PC-9 (cell line): ENCODE measurements at regions not wholly inside any gene's neighbourhood (a gene's known extent, or its start where the extent isn't known, plus 50 kb on each side); places are given as distances from the start of the nearest gene placed in this dataset.

Source experiments
- BruUV-seq: library from RNA; stranded (reverse); fragments of 400-500 nt; replicated peaks from 2 replicates; lab custom pipeline; 2021; lab: Mats Ljungman, UMichigan
- CTCF ChIA-PET: fragments of 300-600 bp; sonication (Branson Sonifier 250); formaldehyde crosslinking; loops from one replicate; lab custom pipeline; 2022; ENCODE audit warnings: antibody characterized with exemption; lab: Charles Lee
- POLR2A ChIA-PET: fragments of 300-600 bp; sonication (Branson Sonifier 250); formaldehyde crosslinking; loops from one replicate; lab custom pipeline; 2022; ENCODE audit warnings: antibody characterized with exemption; ENCODE audit not compliant: unreplicated experiment; lab: Charles Lee
- DNase-seq, 2 experiments: peaks; one replicate each; pipeline versions ENCODE4 v3.0.0 to v3.0.0-alpha.2; 2015 to 2022; ENCODE audit warnings: mixed read lengths in 1 of 2
- H2AFZ ChIP-seq: fragments of 200-600 bp; sonication (generic); 2 replicates; pipeline ENCODE4 v1.8.1; 2017; ENCODE audit warnings: antibody characterized with exemption
- H3F3A ChIP-seq: fragments of 200-600 bp; sonication (generic); 2 replicates; pipeline ENCODE4 v1.8.1; 2017; ENCODE audit warnings: antibody characterized with exemption, mild to moderate bottlenecking, low read depth; ENCODE audit not compliant: insufficient read depth
- H3K27ac ChIP-seq: fragments of 200-600 bp; sonication (generic); 2 replicates; pipeline ENCODE4 v1.6.1; 2016; ENCODE audit warnings: mixed run types
- H3K27me3 ChIP-seq: fragments of 200-600 bp; sonication (generic); 2 replicates; pipeline ENCODE4 v1.6.1; 2016; ENCODE audit warnings: low read depth, mixed run types; ENCODE audit not compliant: insufficient read depth
- H3K36me3 ChIP-seq: fragments of 200-600 bp; sonication (generic); 2 replicates; pipeline ENCODE4 v1.6.1; 2016; ENCODE audit warnings: low read depth, mixed run types
- H3K4me1 ChIP-seq: fragments of 200-600 bp; sonication (generic); replicated peaks from 2 replicates; pipeline ENCODE4 v1.6.1; 2016; ENCODE audit warnings: mixed run types; ENCODE audit not compliant: insufficient read depth
- H3K4me2 ChIP-seq: fragments of 200-600 bp; sonication (generic); 2 replicates; pipeline ENCODE4 v1.6.1; 2017; ENCODE audit warnings: mixed run types
- H3K4me3 ChIP-seq: fragments of 200-600 bp; sonication (generic); 2 replicates; pipeline ENCODE4 v1.6.1; 2016; ENCODE audit warnings: mixed run types
- H3K79me2 ChIP-seq: fragments of 200-600 bp; sonication (generic); 2 replicates; pipeline ENCODE4 v1.6.1; 2017; ENCODE audit warnings: low read depth, mixed run types
- H3K9me2 ChIP-seq: fragments of 200-600 bp; sonication (generic); 2 replicates; pipeline ENCODE4 v1.8.1; 2017; ENCODE audit warnings: mild to moderate bottlenecking; ENCODE audit not compliant: insufficient read depth
- H3K9me3 ChIP-seq: fragments of 200-600 bp; sonication (generic); 2 replicates; pipeline ENCODE4 v1.8.1; 2016; ENCODE audit warnings: low read depth; ENCODE audit not compliant: insufficient read depth
- H4K20me1 ChIP-seq: fragments of 200-600 bp; sonication (generic); 2 replicates; pipeline ENCODE4 v1.8.1; 2017; ENCODE audit not compliant: insufficient read depth
- EZH2 ChIP-seq: fragments of 200-600 bp; sonication (generic); IDR thresholded peaks from 2 replicates; pipeline ENCODE4 v1.8.0; 2017; ENCODE audit warnings: antibody characterized with exemption, low read depth
- intact Hi-C: fragments of 100-400 bp; cut with micrococcal nuclease; formaldehyde crosslinking; loops from one replicate; pipeline ENCODE4 v1.10.0; 2022; ENCODE audit not compliant: unreplicated experiment
- TF ChIP-seq, protein P1 (sequence below): fragments of 200-600 bp; sonication (generic); conservative IDR thresholded peaks from 2 replicates; pipeline ENCODE4 v1.6.1; 2017; ENCODE audit warnings: mixed run types, antibody characterized with exemption, mild to moderate bottlenecking, moderate library complexity

DNA sequence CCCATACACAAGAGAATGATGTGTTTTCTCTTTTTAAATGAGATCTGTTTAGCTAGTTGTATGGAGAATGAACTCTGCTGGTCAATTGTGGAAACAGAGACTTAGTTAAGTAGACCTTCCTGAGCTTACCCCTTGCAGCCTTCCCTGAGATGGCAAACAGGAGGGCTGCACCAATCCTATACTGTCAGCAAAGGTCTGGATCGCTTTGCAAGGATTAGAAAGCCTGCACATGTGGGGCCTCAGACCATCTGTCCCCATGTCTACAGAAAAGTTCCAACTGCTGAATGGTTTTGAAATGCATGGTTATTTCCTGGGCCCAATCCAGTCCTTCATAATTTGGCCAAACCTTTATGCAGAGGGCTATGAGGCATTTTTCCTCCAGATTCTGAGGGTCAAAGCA lies 183.9 kb upstream of the SLC10A2 start:
- Histone ChIP-seq H3K9me3 (peaks cover 3% of the 10 kb centered on the region), H2AFZ (no peak overlapping the region), H4K20me1 (no peaks in the 10 kb centered on the region), H3K79me2 (no peaks in the 10 kb centered on the region), H3K4me2 (no peak overlapping the region), H3K4me3 (no peak overlapping the region), H3K4me1 (0 out of 2 replicates have a peak, but pooled peaks cover under 1% of the 10 kb centered on the region), H3K27me3 (no peaks in the 10 kb centered on the region), H3K27ac (no peak overlapping the region), H3K9me2 (no peaks in the 10 kb centered on the region), H3K36me3 (no peaks in the 10 kb centered on the region), H3F3A (no peaks in the 10 kb centered on the region)
- TF ChIP-seq EZH2, result no peak
- TF ChIP-seq, protein P1, sequence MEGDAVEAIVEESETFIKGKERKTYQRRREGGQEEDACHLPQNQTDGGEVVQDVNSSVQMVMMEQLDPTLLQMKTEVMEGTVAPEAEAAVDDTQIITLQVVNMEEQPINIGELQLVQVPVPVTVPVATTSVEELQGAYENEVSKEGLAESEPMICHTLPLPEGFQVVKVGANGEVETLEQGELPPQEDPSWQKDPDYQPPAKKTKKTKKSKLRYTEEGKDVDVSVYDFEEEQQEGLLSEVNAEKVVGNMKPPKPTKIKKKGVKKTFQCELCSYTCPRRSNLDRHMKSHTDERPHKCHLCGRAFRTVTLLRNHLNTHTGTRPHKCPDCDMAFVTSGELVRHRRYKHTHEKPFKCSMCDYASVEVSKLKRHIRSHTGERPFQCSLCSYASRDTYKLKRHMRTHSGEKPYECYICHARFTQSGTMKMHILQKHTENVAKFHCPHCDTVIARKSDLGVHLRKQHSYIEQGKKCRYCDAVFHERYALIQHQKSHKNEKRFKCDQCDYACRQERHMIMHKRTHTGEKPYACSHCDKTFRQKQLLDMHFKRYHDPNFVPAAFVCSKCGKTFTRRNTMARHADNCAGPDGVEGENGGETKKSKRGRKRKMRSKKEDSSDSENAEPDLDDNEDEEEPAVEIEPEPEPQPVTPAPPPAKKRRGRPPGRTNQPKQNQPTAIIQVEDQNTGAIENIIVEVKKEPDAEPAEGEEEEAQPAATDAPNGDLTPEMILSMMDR, result no peak
- ChIA-PET CTCF (no interaction called here), POLR2A (no interaction called here)
- DNase-seq, result no peak
- BruUV-seq, result no TSS peak
- intact Hi-C loops, result no loop called here

DNA sequence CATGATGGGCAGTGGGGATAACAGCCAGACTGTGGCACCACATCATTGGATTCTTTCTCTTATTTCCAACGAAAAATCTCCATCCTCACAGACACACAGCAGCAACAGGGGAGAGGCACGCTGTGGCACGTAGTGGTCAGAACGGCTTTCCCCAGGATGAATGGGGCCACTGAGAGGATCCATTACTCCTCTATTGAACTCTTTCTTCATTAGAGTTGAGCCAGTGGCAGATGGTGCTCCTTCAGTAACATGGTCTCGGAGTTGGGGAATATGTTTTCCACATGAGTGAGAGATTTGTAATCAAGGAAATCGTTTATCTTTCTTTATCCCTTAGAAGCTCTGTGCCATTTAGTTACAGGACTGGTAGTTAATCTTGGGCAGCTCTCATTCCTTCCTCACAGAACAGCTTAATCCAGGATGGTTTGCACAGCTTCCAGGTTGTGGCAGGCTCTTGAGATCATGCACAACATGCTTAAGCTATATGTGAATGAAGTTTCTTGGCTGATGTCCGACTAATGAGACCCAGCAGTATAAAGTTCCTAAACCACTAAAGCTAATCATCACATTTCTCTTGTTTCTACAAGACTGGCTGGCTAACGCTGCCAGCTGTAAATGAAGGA lies 180.5 kb upstream of the SLC10A2 start:
- H3K27me3 ChIP-seq, result no peaks in the 10 kb centered on the region
- ChIA-PET CTCF (no interaction called here), POLR2A (no interaction called here)

DNA sequence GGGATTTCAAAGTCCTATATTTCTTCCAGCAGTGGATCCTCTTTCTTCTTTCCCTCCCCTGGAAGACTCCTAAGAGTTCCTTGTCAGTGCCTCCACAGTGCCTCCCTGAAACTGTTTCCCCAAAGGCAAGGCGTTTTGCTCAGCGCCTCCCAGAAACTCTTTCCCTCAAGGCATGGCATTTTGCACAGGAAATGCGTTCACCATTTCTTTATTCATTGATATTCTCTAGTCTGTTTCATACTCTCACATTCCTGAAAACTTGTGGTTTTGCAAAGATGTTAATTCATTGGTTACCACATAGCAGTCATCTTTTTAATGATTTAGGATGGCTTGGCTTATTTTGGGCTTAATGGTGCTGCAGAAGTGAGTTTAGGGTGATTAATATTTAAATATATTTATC lies 177.3 kb upstream of the SLC10A2 start:
- Histone ChIP-seq H3F3A (no peaks in the 10 kb centered on the region), H3K4me1 (no peaks in the 10 kb centered on the region), H3K9me2 (no peaks in the 10 kb centered on the region; the same call in 1 of the 2 replicates), H3K36me3 (no peaks in the 10 kb centered on the region), H3K27ac (no peak overlapping the region), H3K79me2 (no peaks in the 10 kb centered on the region), H3K9me3 (no peaks in the 10 kb centered on the region; the same call in 1 of the 2 replicates), H2AFZ (no peak overlapping the region), H3K27me3 (no peaks in the 10 kb centered on the region), H4K20me1 (no peaks in the 10 kb centered on the region; the same call in 1 of the 2 replicates), H3K4me2 (no peak overlapping the region), H3K4me3 (no peak overlapping the region)
- no peak for DNase-seq
- BruUV-seq, result no TSS peak
- CTCF ChIA-PET, result no interaction called here
- TF ChIP-seq, protein P1, result no peak
- no peak for TF ChIP-seq EZH2
- intact Hi-C loops, result no loop called here
- POLR2A ChIA-PET, result no interaction called here

More for the DNA sequence above, 180.5 kb upstream of the SLC10A2 start:
- Histone ChIP-seq H2AFZ (no peak overlapping the region), H4K20me1 (no peaks in the 10 kb centered on the region), H3F3A (no peaks in the 10 kb centered on the region), H3K4me2 (no peak overlapping the region), H3K9me2 (no peaks in the 10 kb centered on the region; the same call in 1 of the 2 replicates), H3K4me3 (no peak overlapping the region), H3K27ac (no peak overlapping the region), H3K79me2 (no peaks in the 10 kb centered on the region), H3K4me1 (no peaks in the 10 kb centered on the region), H3K9me3 (no peaks in the 10 kb centered on the region; the same call in none of the 2 replicates), H3K36me3 (no peaks in the 10 kb centered on the region)
- DNase-seq, result no peak
- BruUV-seq, result no TSS peak
- intact Hi-C loops, result no loop called here
- TF ChIP-seq EZH2, result no peak
- TF ChIP-seq, protein P1, result no peak
